Osteocyte (in vitro differentiated cells): ENCODE measurements at regions not wholly inside any gene's neighbourhood (a gene's known extent, or its start where the extent isn't known, plus 50 kb on each side); places are given as distances from the start of the nearest gene placed in this dataset.

Experiments
- DNase-seq: peaks from one replicate; pipeline ENCODE4 v3.0.0; 2021; ENCODE audit warnings: mixed read lengths; ENCODE audit not compliant: unreplicated experiment; ENCODE audit errors: extremely low spot score
- H3K27ac Mint-ChIP-seq: one replicate; pipeline ENCODE4 v1.8.0; 2021; ENCODE audit warnings: mild to moderate bottlenecking, mixed read lengths; ENCODE audit not compliant: unreplicated experiment
- H3K27me3 Mint-ChIP-seq: one replicate; pipeline ENCODE4 v1.8.0; 2021; ENCODE audit warnings: mixed read lengths; ENCODE audit not compliant: unreplicated experiment
- H3K36me3 Mint-ChIP-seq: one replicate; pipeline ENCODE4 v1.8.0; 2021; ENCODE audit warnings: mixed read lengths; ENCODE audit not compliant: unreplicated experiment
- H3K4me1 Mint-ChIP-seq: one replicate; pipeline ENCODE4 v1.8.0; 2021; ENCODE audit warnings: mixed read lengths; ENCODE audit not compliant: unreplicated experiment
- H3K4me3 Mint-ChIP-seq: one replicate; pipeline ENCODE4 v1.8.0; 2021; ENCODE audit warnings: mild to moderate bottlenecking, moderate library complexity, mixed read lengths; ENCODE audit not compliant: unreplicated experiment
- H3K9me3 Mint-ChIP-seq: one replicate; pipeline ENCODE4 v1.8.0; 2021; ENCODE audit warnings: mixed read lengths; ENCODE audit not compliant: unreplicated experiment
- CTCF ChIP-seq: fragments of 200-600 bp; sonication (generic); IDR thresholded peaks from 2 replicates; pipeline ENCODE4 v1.5.0; 2021; ENCODE audit warnings: antibody characterized with exemption, mild to moderate bottlenecking, moderate library complexity

GRCh38 chr5:57318251-57318650 is 144.4 kb downstream of the GPBP1 start:
- Mint-ChIP-seq H3K27ac (no peak overlapping the region), H3K9me3 (no peaks in the 10 kb centered on the region), H3K36me3 (no peaks in the 10 kb centered on the region), H3K27me3 (peaks cover 4% of the 10 kb centered on the region), H3K4me1 (peaks cover 7% of the 10 kb centered on the region), H3K4me3 (no peak overlapping the region)
- TF ChIP-seq CTCF = no peak
- no peak for DNase-seq

GRCh38 chr5:57317341-57317740 is 143.5 kb downstream of the GPBP1 start:
- no peaks in the 10 kb centered on the region for H3K9me3 Mint-ChIP-seq
- TF ChIP-seq CTCF = no peak
- H3K4me1 Mint-ChIP-seq = peaks cover 7% of the 10 kb centered on the region
- H3K4me3 Mint-ChIP-seq = no peak overlapping the region
- H3K27me3 Mint-ChIP-seq = peaks cover 4% of the 10 kb centered on the region
- no peak overlapping the region for H3K27ac Mint-ChIP-seq
- H3K36me3 Mint-ChIP-seq = no peaks in the 10 kb centered on the region
- no peak for DNase-seq

GRCh38 chr5:57316798-57317327 is 143.0 kb downstream of the GPBP1 start:
- Mint-ChIP-seq H3K4me1 (peaks cover 7% of the 10 kb centered on the region), H3K4me3 (no peak overlapping the region), H3K27me3 (peaks cover 4% of the 10 kb centered on the region), H3K36me3 (no peaks in the 10 kb centered on the region), H3K9me3 (no peaks in the 10 kb centered on the region), H3K27ac (peak overlapping the region; percentile 31)
- no peak for DNase-seq
- TF ChIP-seq CTCF = no peak

- Mint-ChIP-seq H3K4me3 (no peak overlapping the region), H3K9me3 (no peaks in the 10 kb centered on the region), H3K27me3 (peaks cover 4% of the 10 kb centered on the region), H3K4me1 (peaks cover 11% of the 10 kb centered on the region), H3K36me3 (no peaks in the 10 kb centered on the region), H3K27ac (no peak overlapping the region)
- DNase-seq = no peak
- TF ChIP-seq CTCF = no peak
These were observed 142.1 kb downstream of the GPBP1 start for GRCh38 chr5:57315941-57316340.
